Activated CD4-positive, alpha-beta T cell treated with anti-CD3 and anti-CD28 coated beads, Interleukin-2, amount 50 U/mL, for 16 hours (primary cell): ENCODE measurements at regions not wholly inside any gene's neighbourhood (a gene's known extent, or its start where the extent isn't known, plus 50 kb on each side); places are given as distances from the start of the nearest gene placed in this dataset.

Experiments used
- DNase-seq: peaks from one replicate; pipeline ENCODE4 v3.0.0-alpha.2; 2020

DNA sequence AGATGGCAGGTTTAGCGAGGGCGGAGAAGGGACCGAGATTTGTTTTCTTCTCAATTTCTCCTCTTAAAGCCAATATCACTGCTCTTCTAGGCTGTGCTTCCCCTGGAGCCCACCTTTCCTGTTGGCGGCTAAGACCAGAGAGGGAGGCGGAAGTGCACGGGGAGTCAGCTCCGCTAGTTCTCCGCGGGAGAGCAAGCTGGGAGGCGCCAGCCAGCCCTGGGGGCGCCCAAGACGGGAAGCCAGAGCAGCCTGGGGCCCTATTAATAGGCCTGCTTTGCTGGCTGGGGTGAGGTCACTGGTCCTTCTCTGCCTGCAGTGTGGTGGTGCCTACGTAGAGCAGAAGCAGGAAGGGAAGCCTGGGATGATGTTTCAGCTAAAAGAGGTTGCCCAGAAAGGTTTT is 61.6 kb downstream of the LSM5 start:
- no peak for DNase-seq

- DNase-seq, result peak; percentile 65
Measured at GRCh38 chr7:32427769-32428291, 62.4 kb downstream of the LSM5 start.

GRCh38 chr7:32416846-32417245 is 73.3 kb downstream of the LSM5 start:
- no peak for DNase-seq

DNA sequence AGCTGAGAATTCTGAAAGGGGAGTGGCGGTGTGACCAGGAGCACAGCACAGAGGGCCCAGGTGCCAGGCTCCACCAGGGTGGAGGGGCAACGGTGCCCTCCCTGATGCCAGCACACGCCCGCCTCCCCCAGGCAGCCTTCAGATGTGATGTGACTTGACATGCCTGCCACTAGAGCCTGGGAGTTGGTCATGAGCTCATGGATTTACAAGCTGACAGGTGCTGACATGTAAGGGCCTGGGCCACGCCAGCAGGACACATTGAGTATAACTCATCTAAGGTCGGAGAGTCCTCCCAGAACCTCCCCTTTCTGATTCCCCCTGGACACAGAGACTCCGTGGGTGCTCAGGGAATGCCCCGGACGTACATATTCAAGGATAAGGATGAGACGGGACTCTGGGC is 74.2 kb downstream of the LSM5 start:
- DNase-seq, result no peak

DNA sequence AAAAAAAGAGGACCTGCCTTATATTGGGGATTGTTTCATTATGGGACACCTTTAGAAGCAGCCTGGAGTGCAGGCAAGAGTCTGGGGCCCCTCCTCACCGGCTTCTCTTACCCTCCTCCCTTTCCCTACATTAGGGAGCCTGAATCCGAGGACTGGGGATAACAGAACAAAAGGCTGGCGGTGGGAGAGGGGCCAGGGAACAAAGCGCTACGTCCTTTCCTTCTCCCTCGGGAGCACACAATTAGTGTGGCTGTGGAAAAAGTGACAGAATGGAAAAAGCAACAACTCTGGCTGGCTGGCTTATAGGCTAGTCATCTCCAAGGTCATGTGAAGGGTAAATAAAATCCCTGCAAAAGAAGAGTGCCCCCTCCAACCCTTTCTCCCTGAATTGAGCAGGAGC is 74.7 kb downstream of the LSM5 start:
- DNase-seq, result no peak

- DNase-seq, result no peak
Measured at GRCh38 chr7:32412471-32412870, 77.7 kb downstream of the LSM5 start.

- DNase-seq, result no peak
Measured at GRCh38 chr7:32410545-32410944, 79.6 kb downstream of the LSM5 start.

GRCh38 chr7:32406386-32406785 is 83.8 kb downstream of the LSM5 start:
- no peak for DNase-seq

GRCh38 chr7:32403463-32404229 is 86.5 kb downstream of the LSM5 start:
- no peak for DNase-seq

- DNase-seq, result no peak
Measured at GRCh38 chr7:32400676-32401075, 89.5 kb downstream of the LSM5 start.

DNA sequence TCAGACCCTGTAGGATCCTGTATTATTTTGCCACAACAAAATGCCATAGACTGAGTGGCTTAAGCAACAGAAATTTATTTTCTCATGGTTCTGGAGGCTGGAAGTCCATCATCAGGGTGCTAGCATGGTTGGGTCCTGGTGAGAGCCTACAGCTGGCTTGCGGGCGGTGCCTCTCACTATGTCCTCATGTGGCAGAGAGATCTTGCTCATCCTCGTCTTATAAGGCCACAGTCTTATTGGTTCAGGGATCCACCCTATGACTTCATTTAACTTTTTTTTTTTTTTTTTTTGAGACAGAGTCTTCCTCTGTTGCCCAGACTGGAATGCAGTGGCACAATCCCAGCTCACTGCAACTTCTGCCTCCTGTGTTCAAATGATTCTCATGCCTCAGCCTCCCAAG is 90.9 kb downstream of the LSM5 start:
- no peak for DNase-seq

GRCh38 chr7:32395168-32395567 is 95.0 kb downstream of the LSM5 start:
- no peak for DNase-seq

DNA sequence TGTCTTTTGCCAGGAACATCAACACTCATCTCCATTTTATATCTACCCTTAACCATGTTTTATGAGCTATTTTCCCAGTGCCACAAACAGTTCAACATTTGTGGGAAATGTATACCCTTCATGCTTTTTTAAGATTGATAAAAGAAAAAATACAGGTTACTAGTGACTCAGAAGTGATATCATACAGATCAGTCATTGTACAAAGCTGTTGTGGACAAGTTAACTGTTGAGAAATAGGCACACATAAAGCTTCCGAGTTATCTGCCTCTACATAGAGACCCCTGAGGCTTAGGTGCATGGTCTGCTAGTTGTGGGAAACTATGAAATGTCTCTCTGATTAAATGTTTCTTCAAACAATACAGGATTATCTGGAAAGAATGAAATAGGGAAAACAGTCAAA is 96.3 kb downstream of the LSM5 start:
- DNase-seq, result no peak

GRCh38 chr7:32390210-32390609 is 100.0 kb downstream of the LSM5 start:
- no peak for DNase-seq

- DNase-seq, result no peak
Measured at GRCh38 chr7:32385316-32385956, 104.7 kb downstream of the LSM5 start.

GRCh38 chr7:32381024-32381601 is 109.1 kb downstream of the LSM5 start:
- DNase-seq, result no peak

GRCh38 chr7:32379510-32380112 is 110.6 kb downstream of the LSM5 start:
- no peak for DNase-seq

GRCh38 chr7:32378988-32379387 is 111.2 kb downstream of the LSM5 start:
- DNase-seq, result no peak

GRCh38 chr7:32364581-32364980 is 125.6 kb downstream of the LSM5 start:
- DNase-seq, result no peak

DNA sequence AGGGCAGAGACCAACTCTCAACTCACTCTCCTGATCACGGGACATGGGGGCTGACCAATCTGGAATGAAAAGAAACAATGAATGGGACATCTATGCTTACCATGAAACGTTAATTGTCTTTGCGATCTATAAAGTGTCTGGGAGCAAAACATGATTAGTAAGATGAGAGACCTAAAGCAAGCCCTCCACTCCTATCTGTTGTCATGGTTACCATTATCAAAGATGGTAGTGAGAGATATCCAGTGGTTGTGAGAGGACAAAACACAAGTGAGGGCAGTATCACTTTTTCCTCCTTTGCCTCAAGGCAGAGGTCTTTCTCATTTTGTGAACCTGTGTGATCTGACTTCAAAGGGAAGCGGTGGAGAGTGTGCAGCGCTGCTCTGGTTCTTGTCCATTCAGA is 130.1 kb downstream of the LSM5 start:
- no peak for DNase-seq

GRCh38 chr7:32357535-32358277 is 132.5 kb downstream of the LSM5 start:
- DNase-seq, result no peak

- DNase-seq, result peak; percentile 21
Measured at GRCh38 chr7:32347244-32347828, 142.8 kb downstream of the LSM5 start.

GRCh38 chr7:32346253-32346652 is 143.9 kb downstream of the LSM5 start:
- no peak for DNase-seq
